ENCODE measurements at regions not wholly inside any gene's neighbourhood (a gene's known extent, or its start where the extent isn't known, plus 50 kb on each side); places are given as distances from the start of the nearest gene placed in this dataset.

- no peak for TF ChIP-seq CTCF (IDR thresholded peaks at IDR 0.05; ENCODE audit: partially characterized antibody, unreplicated experiment)
- Mint-ChIP-seq H3K9me3 (ENCODE audit: unreplicated experiment) (peaks cover 3% of the 10 kb centered on the region), H3K4me3 (ENCODE audit: unreplicated experiment) (no peak overlapping the region), H3K27ac (ENCODE audit: unreplicated experiment) (no peak overlapping the region), H3K27me3 (ENCODE audit: unreplicated experiment) (no peaks in the 10 kb centered on the region), H3K4me1 (ENCODE audit: low read depth, unreplicated experiment) (peaks cover 46% of the 10 kb centered on the region), H3K36me3 (ENCODE audit: unreplicated experiment) (no peaks in the 10 kb centered on the region)
- DNase-seq, result no peak
Measured at GRCh38 chr7:26533217-26533616, 241.6 kb downstream of the SNX10 start.

- H3K27me3 Mint-ChIP-seq (ENCODE audit: unreplicated experiment), result no peaks in the 10 kb centered on the region
- peaks cover 3% of the 10 kb centered on the region for H3K9me3 Mint-ChIP-seq (ENCODE audit: unreplicated experiment)
- H3K27ac Mint-ChIP-seq (ENCODE audit: unreplicated experiment), result peak overlapping the region; percentile 45
- no peaks in the 10 kb centered on the region for H3K36me3 Mint-ChIP-seq (ENCODE audit: unreplicated experiment)
- DNase-seq, result no peak
- peaks cover 42% of the 10 kb centered on the region for H3K4me1 Mint-ChIP-seq (ENCODE audit: low read depth, unreplicated experiment)
- H3K4me3 Mint-ChIP-seq (ENCODE audit: unreplicated experiment), result no peak overlapping the region
- no peak for TF ChIP-seq CTCF (IDR thresholded peaks at IDR 0.05; ENCODE audit: partially characterized antibody, unreplicated experiment)
Measured at GRCh38 chr7:26534649-26535482, 243.2 kb downstream of the SNX10 start.

GRCh38 chr7:26535483-26536007 is 243.9 kb downstream of the SNX10 start:
- TF ChIP-seq CTCF (IDR thresholded peaks at IDR 0.05; ENCODE audit: partially characterized antibody, unreplicated experiment), result no peak
- peaks cover 3% of the 10 kb centered on the region for H3K9me3 Mint-ChIP-seq (ENCODE audit: unreplicated experiment)
- no peaks in the 10 kb centered on the region for H3K27me3 Mint-ChIP-seq (ENCODE audit: unreplicated experiment)
- H3K4me3 Mint-ChIP-seq (ENCODE audit: unreplicated experiment), result no peak overlapping the region
- peaks cover 42% of the 10 kb centered on the region for H3K4me1 Mint-ChIP-seq (ENCODE audit: low read depth, unreplicated experiment)
- DNase-seq, result no peak
- H3K36me3 Mint-ChIP-seq (ENCODE audit: unreplicated experiment), result no peaks in the 10 kb centered on the region
- H3K27ac Mint-ChIP-seq (ENCODE audit: unreplicated experiment), result peak overlapping the region; percentile 18

DNA sequence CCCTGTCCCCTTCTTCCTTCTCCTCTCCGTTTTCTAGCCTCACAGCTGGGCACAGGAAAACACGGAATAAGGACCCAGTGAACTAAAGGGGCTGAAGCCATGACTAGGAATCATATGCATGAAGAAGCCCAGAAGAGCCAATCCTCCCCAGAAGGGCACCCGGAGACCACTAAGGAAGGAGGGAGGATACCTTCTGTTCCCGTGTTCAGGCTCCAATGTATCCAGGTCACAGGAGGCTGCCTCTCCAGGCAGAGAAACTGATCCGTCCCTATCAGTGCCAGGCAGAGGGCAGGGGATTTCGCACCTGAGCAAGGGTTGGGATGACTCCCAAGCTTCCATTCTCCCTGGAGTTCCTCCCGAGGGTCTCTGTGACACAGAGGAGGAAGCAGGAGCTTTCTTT is 246.6 kb downstream of the SNX10 start:
- Mint-ChIP-seq H3K4me3 (ENCODE audit: unreplicated experiment) (no peak overlapping the region), H3K27me3 (ENCODE audit: unreplicated experiment) (no peaks in the 10 kb centered on the region), H3K9me3 (ENCODE audit: unreplicated experiment) (peaks cover 3% of the 10 kb centered on the region), H3K4me1 (ENCODE audit: low read depth, unreplicated experiment) (peaks cover 20% of the 10 kb centered on the region), H3K27ac (ENCODE audit: unreplicated experiment) (no peak overlapping the region), H3K36me3 (ENCODE audit: unreplicated experiment) (no peaks in the 10 kb centered on the region)
- no peak for TF ChIP-seq CTCF (IDR thresholded peaks at IDR 0.05; ENCODE audit: partially characterized antibody, unreplicated experiment)
- DNase-seq, result no peak

- no peaks in the 10 kb centered on the region for H3K36me3 Mint-ChIP-seq (ENCODE audit: unreplicated experiment)
- H3K9me3 Mint-ChIP-seq (ENCODE audit: unreplicated experiment), result peaks cover 3% of the 10 kb centered on the region
- DNase-seq, result no peak
- H3K4me3 Mint-ChIP-seq (ENCODE audit: unreplicated experiment), result no peak overlapping the region
- no peaks in the 10 kb centered on the region for H3K27me3 Mint-ChIP-seq (ENCODE audit: unreplicated experiment)
- peaks cover 23% of the 10 kb centered on the region for H3K4me1 Mint-ChIP-seq (ENCODE audit: low read depth, unreplicated experiment)
- TF ChIP-seq CTCF (IDR thresholded peaks at IDR 0.05; ENCODE audit: partially characterized antibody, unreplicated experiment), result no peak
- H3K27ac Mint-ChIP-seq (ENCODE audit: unreplicated experiment), result no peak overlapping the region
Measured at GRCh38 chr7:26538689-26539088, 247.0 kb downstream of the SNX10 start.
